Keratinocyte (primary cell): ENCODE measurements at regions not wholly inside any gene's neighbourhood (a gene's known extent, or its start where the extent isn't known, plus 50 kb on each side); places are given as distances from the start of the nearest gene placed in this dataset.

Experiments used
- DNase-seq: peaks from one replicate; pipeline ENCODE4 v3.0.0-alpha.2; 2011; ENCODE audit warnings: low read depth, missing footprints, low spot score
- FAIRE-seq: peaks from 2 replicates; lab custom pipeline; 2011; peaks lifted over from hg19 to GRCh38; lab: Jason Lieb, UNC
- H2AFZ ChIP-seq: 2 replicates; pipeline ENCODE4 v1.6.0; 2012; ENCODE audit warnings: low read length, control low read depth, inconsistent platforms; ENCODE audit not compliant: control insufficient read depth
- H3K27ac ChIP-seq: 2 replicates; pipeline ENCODE4 v1.5.1; 2011; ENCODE audit warnings: low read length; ENCODE audit not compliant: control insufficient read depth, insufficient read depth
- H3K27me3 ChIP-seq: 3 replicates; pipeline ENCODE4 v1.6.0; 2011; ENCODE audit warnings: low read length; ENCODE audit not compliant: control insufficient read depth, insufficient read depth; ENCODE audit errors: extremely low read depth
- H3K36me3 ChIP-seq, 2 experiments: 2 replicates in 1 of 2; 3 replicates in 1 of 2; pipeline ENCODE4 v1.5.1; 2011; ENCODE audit warnings: low read length in 2 of 2, mild to moderate bottlenecking in 1 of 2; ENCODE audit not compliant: control insufficient read depth in 2 of 2, insufficient read depth in 2 of 2; ENCODE audit errors: extremely low read depth in 1 of 2
- H3K4me1 ChIP-seq: 3 replicates; pipeline ENCODE4 v1.5.1; 2011; ENCODE audit warnings: low read length; ENCODE audit not compliant: control insufficient read depth, insufficient read depth; ENCODE audit errors: extremely low read depth
- H3K4me2 ChIP-seq: 3 replicates; pipeline ENCODE4 v1.6.0; 2011; ENCODE audit warnings: low read depth, low read length; ENCODE audit not compliant: control insufficient read depth, insufficient read depth; ENCODE audit errors: extremely low read depth
- H3K4me3 ChIP-seq, 3 experiments: fragments of 200-600 bp in 1 of 3; sonication (generic) in 1 of 3; 2 replicates in 2 of 3; 3 replicates in 1 of 3; pipeline ENCODE4 v1.5.1; 2011 to 2016; ENCODE audit warnings: low read length in 3 of 3, mild to moderate bottlenecking in 3 of 3, control low read depth in 2 of 3, inconsistent platforms in 1 of 3, low read depth in 1 of 3, mixed read lengths in 1 of 3, mixed run types in 1 of 3, moderate library complexity in 1 of 3; ENCODE audit not compliant: control insufficient read depth in 2 of 3, insufficient read depth in 2 of 3; ENCODE audit errors: extremely low read depth in 1 of 3
- H3K79me2 ChIP-seq: 2 replicates; pipeline ENCODE4 v1.6.0; 2012; ENCODE audit warnings: low read length; ENCODE audit not compliant: control insufficient read depth, insufficient read depth
- H3K9ac ChIP-seq: 3 replicates; pipeline ENCODE4 v1.6.0; 2011; ENCODE audit warnings: low read length; ENCODE audit not compliant: control insufficient read depth, insufficient read depth; ENCODE audit errors: extremely low read depth
- H3K9me1 ChIP-seq: 3 replicates; pipeline ENCODE4 v1.6.0; 2011; ENCODE audit warnings: low read length; ENCODE audit not compliant: control insufficient read depth, insufficient read depth; ENCODE audit errors: extremely low read depth
- H3K9me3 ChIP-seq: 2 replicates; pipeline ENCODE4 v1.5.1; 2012; ENCODE audit warnings: low read depth, low read length; ENCODE audit not compliant: control insufficient read depth
- H4K20me1 ChIP-seq: 3 replicates; pipeline ENCODE4 v1.6.0; 2011; ENCODE audit warnings: low read length; ENCODE audit not compliant: control insufficient read depth, insufficient read depth; ENCODE audit errors: extremely low read depth
- CTCF ChIP-seq, 3 experiments: IDR thresholded peaks in 1 of 3; conservative IDR thresholded peaks in 1 of 3; optimal IDR thresholded peaks in 1 of 3; 2 replicates in 2 of 3; 3 replicates in 1 of 3; pipeline versions ENCODE3 to v1.5.1; 2011; ENCODE audit warnings: low read length in 3 of 3, mild to moderate bottlenecking in 3 of 3, moderate library complexity in 2 of 3, control low read depth in 1 of 3, inconsistent platforms in 1 of 3; ENCODE audit not compliant: insufficient read depth in 2 of 3; ENCODE audit errors: extremely low read depth in 1 of 3
- EZH2 ChIP-seq: IDR thresholded peaks from one replicate; pipeline ENCODE4 v1.6.1; 2012; ENCODE audit warnings: inconsistent platforms, mild to moderate bottlenecking, low read length, moderate library complexity
- dilution Hi-C: fragments of 300-500 bp; cut with MboI; formaldehyde crosslinking; loops from one replicate; pipeline ENCODE4 v1.7.0; 2020; ENCODE audit warnings: low sequenced_read_pairs; ENCODE audit not compliant: extremely low pct_ligation_motif_present

DNA sequence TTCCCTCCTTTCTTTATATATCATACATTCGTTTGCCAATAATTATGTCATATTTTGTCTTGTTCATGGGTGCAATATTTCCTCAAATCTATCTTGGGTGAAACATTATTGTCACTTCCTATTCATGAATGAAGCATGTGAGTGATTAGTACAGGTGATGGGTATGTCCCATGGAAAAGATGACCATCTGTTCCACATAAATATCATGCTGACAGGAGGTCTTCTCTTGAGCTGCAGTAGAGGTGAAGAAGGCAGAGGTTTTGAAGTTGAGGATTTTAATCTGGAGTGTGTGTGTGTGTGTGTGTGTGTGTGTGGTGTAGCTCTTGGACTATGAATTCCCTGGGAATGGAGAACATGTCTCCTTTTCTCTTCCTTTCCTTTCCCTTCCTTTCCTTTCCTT is 350.5 kb upstream of the CHRM2 start:
- Histone ChIP-seq H3K4me2 (no peak overlapping the region), H3K4me1 (no peaks in the 10 kb centered on the region), H3K4me3 (no peak overlapping the region), H3K9me3 (no peaks in the 10 kb centered on the region), H3K9ac (no peak overlapping the region), H3K27ac (no peak overlapping the region), H3K79me2 (no peaks in the 10 kb centered on the region), H3K9me1 (no peaks in the 10 kb centered on the region), H3K36me3 (no peaks in the 10 kb centered on the region), H3K27me3 (no peaks in the 10 kb centered on the region), H4K20me1 (no peaks in the 10 kb centered on the region), H2AFZ (no peak overlapping the region)
- TF ChIP-seq CTCF (optimal IDR thresholded peaks at IDR 0.05 in 1 of 3, IDR thresholded peaks at IDR 0.05 in 1 of 3, conservative IDR thresholded peaks at IDR 0.05 in 1 of 3; ENCODE audit: extremely low read depth in 1 of 3, insufficient read depth in 2 of 3, low read length in 3 of 3): no peak
- no peak for TF ChIP-seq EZH2
- no peak for FAIRE-seq
- dilution Hi-C loops: no loop called here
- DNase-seq: no peak

GRCh38 chr7:136514776-136515175 is 353.7 kb upstream of the CHRM2 start:
- H2AFZ ChIP-seq: no peak overlapping the region
- no peak overlapping the region for H3K4me2 ChIP-seq
- no peaks in the 10 kb centered on the region for H3K36me3 ChIP-seq
- no peaks in the 10 kb centered on the region for H3K9me1 ChIP-seq
- no peaks in the 10 kb centered on the region for H4K20me1 ChIP-seq
- dilution Hi-C loops: no loop called here
- H3K27me3 ChIP-seq: no peaks in the 10 kb centered on the region
- no peaks in the 10 kb centered on the region for H3K9me3 ChIP-seq
- no peak for DNase-seq
- no peak for FAIRE-seq
- TF ChIP-seq EZH2: no peak
- TF ChIP-seq CTCF (optimal IDR thresholded peaks at IDR 0.05 in 1 of 3, IDR thresholded peaks at IDR 0.05 in 1 of 3, conservative IDR thresholded peaks at IDR 0.05 in 1 of 3; ENCODE audit: extremely low read depth in 1 of 3, insufficient read depth in 2 of 3, low read length in 3 of 3): no peak
- H3K9ac ChIP-seq: no peak overlapping the region
- H3K27ac ChIP-seq: no peak overlapping the region
- H3K4me3 ChIP-seq: no peak overlapping the region
- no peaks in the 10 kb centered on the region for H3K79me2 ChIP-seq
- no peaks in the 10 kb centered on the region for H3K4me1 ChIP-seq
